HEK293T (cell line): ENCODE measurements at regions not wholly inside any gene's neighbourhood (a gene's known extent, or its start where the extent isn't known, plus 50 kb on each side); places are given as distances from the start of the nearest gene placed in this dataset.
"Not testable (repeated sequence)": the region's sequence is repeated elsewhere in the genome, so short reads cannot be mapped to it uniquely, and the experiment has no call there.

Source experiments
- CTCF ChIA-PET: fragments of 350-600 bp; formaldehyde crosslinking; extraction: SDS; loops from one replicate; lab custom pipeline; 2021; ENCODE audit warnings: antibody characterized with exemption, inconsistent platforms; lab: Yijun Ruan, JAX
- POLR2A ChIA-PET: fragments of 350-600 bp; formaldehyde crosslinking; extraction: SDS; loops from one replicate; lab custom pipeline; 2020; ENCODE audit warnings: antibody characterized with exemption, inconsistent platforms; lab: Yijun Ruan, JAX
- DNase-seq: peaks from one replicate; pipeline ENCODE4 v3.0.0; 2012; ENCODE audit warnings: mixed read lengths; ENCODE audit errors: extremely low spot score
- ARNT ChIP-seq: fragments of 450-650 bp; IDR thresholded peaks from 2 replicates; pipeline ENCODE4 v1.6.1; 2017; ENCODE audit warnings: mild to moderate bottlenecking
- BHLHE40 ChIP-seq: fragments of 450-650 bp; IDR thresholded peaks from 2 replicates; pipeline ENCODE4 v1.6.1; 2016; ENCODE audit warnings: mild to moderate bottlenecking, moderate library complexity, borderline replicate concordance
- CTBP1 ChIP-seq: fragments of 450-650 bp; IDR thresholded peaks from 2 replicates; pipeline ENCODE4 v1.6.1; 2016; ENCODE audit warnings: borderline replicate concordance
- ELF4 ChIP-seq: fragments of 450-650 bp; IDR thresholded peaks from 2 replicates; pipeline ENCODE4 v1.6.1; 2017; ENCODE audit warnings: antibody characterized with exemption
- FOXA1 ChIP-seq: fragments of 450-650 bp; IDR thresholded peaks from 2 replicates; pipeline ENCODE4 v1.6.1; 2016; ENCODE audit warnings: mild to moderate bottlenecking
- FOXK2 ChIP-seq: fragments of 450-650 bp; IDR thresholded peaks from 2 replicates; pipeline ENCODE4 v1.6.1; 2016; ENCODE audit warnings: mild to moderate bottlenecking
- FOXM1 ChIP-seq: fragments of 450-650 bp; IDR thresholded peaks from 2 replicates; pipeline ENCODE4 v1.6.1; 2017; ENCODE audit warnings: mild to moderate bottlenecking, borderline replicate concordance
- HDGF ChIP-seq: fragments of 450-650 bp; IDR thresholded peaks from 2 replicates; pipeline ENCODE4 v1.6.1; 2017; ENCODE audit warnings: antibody characterized with exemption, borderline replicate concordance
- L3MBTL2 ChIP-seq: fragments of 450-650 bp; conservative IDR thresholded peaks from 2 replicates; pipeline ENCODE4 v1.6.1; 2016; ENCODE audit warnings: mild to moderate bottlenecking
- LEF1 ChIP-seq: fragments of 450-650 bp; IDR thresholded peaks from 2 replicates; pipeline ENCODE4 v1.6.1; 2017; ENCODE audit warnings: mild to moderate bottlenecking, borderline replicate concordance
- NFRKB ChIP-seq: fragments of 450-650 bp; IDR thresholded peaks from 2 replicates; pipeline ENCODE4 v1.6.1; 2016; ENCODE audit warnings: mild to moderate bottlenecking, moderate library complexity
- PKNOX1 ChIP-seq: fragments of 450-650 bp; IDR thresholded peaks from 2 replicates; pipeline ENCODE4 v1.6.1; 2016
- SP1 ChIP-seq: fragments of 450-650 bp; IDR thresholded peaks from 2 replicates; pipeline ENCODE4 v1.6.1; 2017
- SUZ12 ChIP-seq: fragments of 450-650 bp; IDR thresholded peaks from 2 replicates; pipeline ENCODE4 v1.6.1; 2016; ENCODE audit warnings: mild to moderate bottlenecking
- TARDBP ChIP-seq: fragments of 450-650 bp; IDR thresholded peaks from 2 replicates; pipeline ENCODE4 v1.6.1; 2016
- ZNF384 ChIP-seq: fragments of 450-650 bp; IDR thresholded peaks from 2 replicates; pipeline ENCODE4 v1.6.1; 2016

- no peak for DNase-seq
- CTCF ChIA-PET: no interaction called here
- TF ChIP-seq HDGF (no peak), TARDBP (no peak), ELF4 (no peak), FOXK2 (no peak), ARNT (no peak), LEF1 (no peak), FOXM1 (no peak), ZNF384 (no peak), PKNOX1 (no peak), FOXA1 (no peak), SP1 (no peak), NFRKB (no peak), CTBP1 (no peak), BHLHE40 (no peak), L3MBTL2 (no peak), SUZ12 (no peak)
- POLR2A ChIA-PET: no interaction called here
Measured at GRCh38 chr3:67118635-67119034, 120.5 kb downstream of the KBTBD8 start.

GRCh38 chr3:67123914-67124313 lies 125.8 kb downstream of the KBTBD8 start:
- no peak for DNase-seq
- no peak for TF ChIP-seq ZNF384
- no peak for TF ChIP-seq ARNT
- TF ChIP-seq TARDBP: no peak
- no peak for TF ChIP-seq LEF1
- no peak for TF ChIP-seq FOXM1
- TF ChIP-seq HDGF: no peak
- TF ChIP-seq NFRKB: no peak
- no peak for TF ChIP-seq ELF4
- TF ChIP-seq BHLHE40: no peak
- no peak for TF ChIP-seq SUZ12
- TF ChIP-seq SP1: no peak
- no peak for TF ChIP-seq CTBP1
- no peak for TF ChIP-seq PKNOX1
- no peak for TF ChIP-seq FOXK2
- TF ChIP-seq FOXA1: no peak
- TF ChIP-seq L3MBTL2: no peak
- ChIA-PET POLR2A (no interaction called here), CTCF (no interaction called here)

- no peak for TF ChIP-seq ELF4
- TF ChIP-seq PKNOX1: no peak
- no peak for TF ChIP-seq HDGF
- TF ChIP-seq CTBP1: no peak
- TF ChIP-seq FOXM1: no peak
- no peak for TF ChIP-seq ARNT
- no peak for TF ChIP-seq L3MBTL2
- no peak for TF ChIP-seq LEF1
- TF ChIP-seq FOXK2: no peak
- no peak for TF ChIP-seq SUZ12
- TF ChIP-seq BHLHE40: no peak
- CTCF ChIA-PET: no interaction called here
- POLR2A ChIA-PET: no interaction called here
- no peak for DNase-seq
Measured at GRCh38 chr3:67127254-67127653, 129.1 kb downstream of the KBTBD8 start.

GRCh38 chr3:67142432-67142831 lies 144.3 kb downstream of the KBTBD8 start:
- ChIA-PET POLR2A (no interaction called here), CTCF (no interaction called here)

GRCh38 chr3:67145738-67146137 lies 147.6 kb downstream of the KBTBD8 start:
- ChIA-PET CTCF (no interaction called here), POLR2A (no interaction called here)
- TF ChIP-seq FOXK2: no peak
- DNase-seq: no peak

More at GRCh38 chr3:67142432-67142831, 144.3 kb downstream of the KBTBD8 start:
- no peak for TF ChIP-seq SP1
- no peak for TF ChIP-seq CTBP1
- TF ChIP-seq TARDBP: no peak
- no peak for TF ChIP-seq FOXM1
- DNase-seq: no peak

GRCh38 chr3:67154429-67154828 lies 156.3 kb downstream of the KBTBD8 start:
- CTCF ChIA-PET: no interaction called here
- DNase-seq: no peak
- TF ChIP-seq CTBP1 (no peak), LEF1 (no peak), FOXA1 (no peak), TARDBP (no peak), HDGF (no peak), ARNT (no peak), SUZ12 (no peak), SP1 (no peak)
- POLR2A ChIA-PET: no interaction called here

- POLR2A ChIA-PET: no interaction called here
- no peak for DNase-seq
- TF ChIP-seq L3MBTL2: no peak
- no peak for TF ChIP-seq FOXM1
- TF ChIP-seq NFRKB: no peak
- no peak for TF ChIP-seq FOXK2
- no peak for TF ChIP-seq ELF4
- TF ChIP-seq CTBP1: no peak
- CTCF ChIA-PET: no interaction called here
Measured at GRCh38 chr3:67167481-67167880, 169.4 kb downstream of the KBTBD8 start.

GRCh38 chr3:67171841-67172240 lies 173.7 kb downstream of the KBTBD8 start:
- POLR2A ChIA-PET: no interaction called here
- DNase-seq: no peak
- CTCF ChIA-PET: no interaction called here
- no peak for TF ChIP-seq HDGF
- no peak for TF ChIP-seq ELF4
- TF ChIP-seq SUZ12: no peak
- no peak for TF ChIP-seq BHLHE40
- TF ChIP-seq LEF1: no peak
- no peak for TF ChIP-seq PKNOX1
- TF ChIP-seq FOXM1: no peak
- TF ChIP-seq FOXA1: no peak
- no peak for TF ChIP-seq SP1
- TF ChIP-seq FOXK2: no peak
- no peak for TF ChIP-seq ARNT
- no peak for TF ChIP-seq NFRKB
- no peak for TF ChIP-seq L3MBTL2
- no peak for TF ChIP-seq CTBP1
- TF ChIP-seq ZNF384: no peak
- TF ChIP-seq TARDBP: no peak

GRCh38 chr3:67173130-67173529 lies 175.0 kb downstream of the KBTBD8 start:
- DNase-seq, CTCF ChIA-PET, POLR2A ChIA-PET: not testable (repeated sequence)
